Stimulated activated naive CD4-positive, alpha-beta T cell (primary cell): ENCODE measurements at regions not wholly inside any gene's neighbourhood (a gene's known extent, or its start where the extent isn't known, plus 50 kb on each side); places are given as distances from the start of the nearest gene placed in this dataset.

Experiments
- DNase-seq, 6 experiments: peaks; one replicate each; lab custom pipeline; 2025; lab: John Stamatoyannopoulos, UW

GRCh38 chr2:18379870-18380269 is 180.6 kb downstream of the RDH14 start:
- no peak for DNase-seq

- DNase-seq: peak in 3 of 6 experiments; percentile 2 to 25 (median 3)
Observed at GRCh38 chr2:18378020-18378653, 182.3 kb downstream of the RDH14 start.

GRCh38 chr2:18376936-18377335 is 183.5 kb downstream of the RDH14 start:
- no peak for DNase-seq

- DNase-seq: no peak
Observed at GRCh38 chr2:18373664-18374063, 186.8 kb downstream of the RDH14 start.

GRCh38 chr2:18373081-18373480 is 187.4 kb downstream of the RDH14 start:
- DNase-seq: no peak

GRCh38 chr2:18372641-18373040 is 187.8 kb downstream of the RDH14 start:
- no peak for DNase-seq

GRCh38 chr2:18369760-18370159 is 190.7 kb downstream of the RDH14 start:
- DNase-seq: no peak

- DNase-seq: no peak
Observed at GRCh38 chr2:18368008-18368407, 192.4 kb downstream of the RDH14 start.

GRCh38 chr2:18365342-18365741 is 195.1 kb downstream of the RDH14 start:
- no peak for DNase-seq

- DNase-seq: no peak
Observed at GRCh38 chr2:18363348-18363747, 197.1 kb downstream of the RDH14 start.

GRCh38 chr2:18362696-18363095 is 197.8 kb downstream of the RDH14 start:
- DNase-seq: no peak

- no peak for DNase-seq
Observed at GRCh38 chr2:18357537-18357936, 202.9 kb downstream of the RDH14 start.

- DNase-seq: no peak
Observed at GRCh38 chr2:18356676-18357075, 203.8 kb downstream of the RDH14 start.

- DNase-seq: no peak
Observed at GRCh38 chr2:18349421-18349820, 211.0 kb downstream of the RDH14 start.

GRCh38 chr2:18346874-18347273 is 213.6 kb downstream of the RDH14 start:
- DNase-seq: no peak

GRCh38 chr2:18346344-18346743 is 214.1 kb downstream of the RDH14 start:
- DNase-seq: no peak

- no peak for DNase-seq
Observed at GRCh38 chr2:18345848-18346247, 214.6 kb downstream of the RDH14 start.

GRCh38 chr2:18342901-18343300 is 217.6 kb downstream of the RDH14 start:
- DNase-seq: no peak

GRCh38 chr2:18339326-18339725 is 221.1 kb downstream of the RDH14 start:
- no peak for DNase-seq

- DNase-seq: no peak
Observed at GRCh38 chr2:18336975-18337374, 223.5 kb downstream of the RDH14 start.

- DNase-seq: no peak
Observed at GRCh38 chr2:18332477-18332876, 228.0 kb downstream of the RDH14 start.

- DNase-seq: no peak
Observed at GRCh38 chr2:18325118-18325517, 235.3 kb downstream of the RDH14 start.

- no peak for DNase-seq
Observed at GRCh38 chr2:18319987-18320386, 240.5 kb downstream of the RDH14 start.

- no peak for DNase-seq
Observed at GRCh38 chr2:18317017-18317416, 243.4 kb downstream of the RDH14 start.

- DNase-seq: no peak
Observed at GRCh38 chr2:18312818-18313217, 247.6 kb downstream of the RDH14 start.
